WTC11 (cell line): ENCODE measurements at regions not wholly inside any gene's neighbourhood (a gene's known extent, or its start where the extent isn't known, plus 50 kb on each side); places are given as distances from the start of the nearest gene placed in this dataset.

Experiments
- ATAC-seq: fragments of 200-7000 bp; cut with Tn5 transposase; 2 replicates; pipeline ENCODE4 v1.10.0; 2021; ENCODE audit warnings: mild to moderate bottlenecking, moderate library complexity
- CTCF ChIA-PET: fragments of 300-600 bp; sonication (Branson Sonifier 250); formaldehyde crosslinking; loops from one replicate; lab custom pipeline; 2021; ENCODE audit warnings: antibody characterized with exemption; lab: Charles Lee
- POLR2A ChIA-PET: fragments of 350-600 bp; sonication (Branson Sonifier 250); formaldehyde crosslinking; loops from one replicate; lab custom pipeline; 2021; ENCODE audit warnings: antibody characterized with exemption; lab: Charles Lee
- DNase-seq: peaks from one replicate; pipeline ENCODE4 v3.0.0; 2021; ENCODE audit warnings: low spot score
- H3K27ac Mint-ChIP-seq: 2 replicates; pipeline ENCODE4 v1.8.0; 2021; ENCODE audit warnings: mixed read lengths
- H3K27me3 Mint-ChIP-seq: 2 replicates; pipeline ENCODE4 v1.8.0; 2021; ENCODE audit warnings: low read depth, mild to moderate bottlenecking, moderate library complexity, mixed read lengths
- H3K36me3 Mint-ChIP-seq: 2 replicates; pipeline ENCODE4 v1.8.0; 2021; ENCODE audit warnings: mixed read lengths
- H3K4me1 Mint-ChIP-seq: 2 replicates; pipeline ENCODE4 v1.8.0; 2022; ENCODE audit warnings: mixed read lengths
- H3K4me3 Mint-ChIP-seq: 2 replicates; pipeline ENCODE4 v1.8.0; 2021; ENCODE audit warnings: mild to moderate bottlenecking, moderate library complexity, mixed read lengths
- H3K9me3 Mint-ChIP-seq: 2 replicates; pipeline ENCODE4 v1.8.0; 2021; ENCODE audit warnings: mixed read lengths
- AR ChIP-seq: fragments of 250-450 bp; sonication (Bioruptor Pico); IDR thresholded peaks from 2 replicates; pipeline ENCODE4 v1.9.0; 2021; ENCODE audit warnings: mild to moderate bottlenecking
- ATF1 ChIP-seq: sonication (generic); formaldehyde crosslinking; IDR thresholded peaks from 2 replicates; pipeline ENCODE4 v1.8.1; 2023; ENCODE audit warnings: mild to moderate bottlenecking, moderate library complexity, missing genetic modification reagents
- EMX1 ChIP-seq: fragments of 250-450 bp; sonication (Bioruptor Pico); IDR thresholded peaks from 2 replicates; pipeline ENCODE4 v1.8.0; 2021; ENCODE audit warnings: mild to moderate bottlenecking
- ETV6 ChIP-seq: sonication (generic); formaldehyde crosslinking; IDR thresholded peaks from 2 replicates; pipeline ENCODE4 v1.8.1; 2022; ENCODE audit warnings: mild to moderate bottlenecking, missing genetic modification reagents
- GTF2I ChIP-seq: fragments of 250-450 bp; sonication (Bioruptor Pico); conservative IDR thresholded peaks from 2 replicates; pipeline ENCODE4 v1.4.0; 2021; ENCODE audit warnings: mild to moderate bottlenecking
- NR1H2 ChIP-seq: sonication (generic); formaldehyde crosslinking; IDR thresholded peaks from 2 replicates; pipeline ENCODE4 v1.9.0; 2021; ENCODE audit warnings: mild to moderate bottlenecking, moderate library complexity, missing genetic modification reagents
- NR3C1 ChIP-seq: sonication (generic); formaldehyde crosslinking; conservative IDR thresholded peaks from 2 replicates; pipeline ENCODE4 v1.8.1; 2023; ENCODE audit warnings: low read depth, mild to moderate bottlenecking, missing genetic modification reagents
- OVOL2 ChIP-seq: fragments of 250-450 bp; sonication (Bioruptor Pico); IDR thresholded peaks from 2 replicates; pipeline ENCODE4 v1.9.0; 2021; ENCODE audit warnings: mild to moderate bottlenecking, borderline replicate concordance
- PRDM15 ChIP-seq: sonication (generic); formaldehyde crosslinking; IDR thresholded peaks from 2 replicates; pipeline ENCODE4 v1.8.0; 2022; ENCODE audit warnings: missing genetic modification reagents
- TP53 ChIP-seq: sonication (generic); formaldehyde crosslinking; IDR thresholded peaks from 2 replicates; pipeline ENCODE4 v1.8.1; 2023; ENCODE audit warnings: mild to moderate bottlenecking, missing genetic modification reagents
- ZBTB43 ChIP-seq: sonication (generic); formaldehyde crosslinking; IDR thresholded peaks from 2 replicates; pipeline ENCODE4 v1.8.1; 2023; ENCODE audit warnings: mild to moderate bottlenecking, missing genetic modification reagents
- ZNF416 ChIP-seq: fragments of 250-450 bp; sonication (Bioruptor Pico); IDR thresholded peaks from 2 replicates; pipeline ENCODE4 v1.9.0; 2021; ENCODE audit warnings: mild to moderate bottlenecking, inconsistent platforms
- ZNF423 ChIP-seq: fragments of 250-450 bp; sonication (Bioruptor Pico); IDR thresholded peaks from 2 replicates; pipeline ENCODE4 v2.1.2; 2022; ENCODE audit warnings: mild to moderate bottlenecking, moderate library complexity
- ZSCAN18 ChIP-seq: fragments of 250-450 bp; sonication (Bioruptor Pico); IDR thresholded peaks from 2 replicates; pipeline ENCODE4 v2.1.2; 2022; ENCODE audit warnings: mild to moderate bottlenecking, moderate library complexity
- TF ChIP-seq, protein P1 (sequence below): sonication (generic); formaldehyde crosslinking; IDR thresholded peaks from 2 replicates; pipeline ENCODE4 v1.8.1; 2022; ENCODE audit warnings: mild to moderate bottlenecking, moderate library complexity, missing genetic modification reagents

DNA sequence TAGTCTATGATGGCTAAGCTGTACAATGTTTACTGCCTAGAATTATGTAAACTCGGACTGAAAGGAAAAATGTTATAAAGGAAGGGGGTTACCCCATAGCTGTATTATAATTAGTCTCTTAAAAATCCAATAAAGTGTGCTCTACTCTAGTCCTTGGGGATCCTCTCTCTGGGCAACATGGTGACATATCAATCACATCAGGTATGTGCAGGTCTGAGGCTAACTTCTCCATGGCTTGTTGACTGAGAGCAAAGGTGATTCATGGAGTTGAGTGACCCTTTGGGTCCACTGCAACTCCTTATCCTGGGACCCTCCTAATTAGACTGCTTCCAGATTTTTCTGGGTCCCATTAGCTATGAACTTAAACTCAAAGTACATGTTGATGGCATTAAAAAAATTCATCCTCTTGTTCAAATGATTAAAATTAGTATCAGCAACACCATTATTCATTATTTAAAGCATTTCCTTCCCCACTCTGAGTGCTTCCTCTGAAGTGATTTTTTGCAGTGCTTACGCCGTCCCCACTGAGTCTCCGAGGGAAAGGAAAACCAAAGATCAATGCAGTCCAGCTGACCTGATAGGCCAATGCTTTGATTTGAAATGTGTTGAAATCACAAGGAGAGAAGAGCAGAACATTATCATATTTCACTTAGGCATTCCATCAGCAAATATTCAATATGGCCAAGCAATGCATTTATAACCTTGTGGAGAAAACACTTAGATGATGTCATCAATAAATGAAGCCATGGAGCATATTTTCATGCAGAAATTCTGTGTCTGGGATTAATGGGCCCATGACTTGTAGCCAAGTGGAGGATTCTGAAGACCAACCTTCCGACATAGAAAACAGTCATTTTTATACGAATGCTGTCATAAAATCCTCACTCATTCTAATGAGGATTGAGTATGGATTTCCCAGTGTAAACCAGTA, 161.7 kb upstream of the CRBN start (continued):
- TF ChIP-seq PRDM15 (CRISPR knock-in tag), result no peak
- no peak for TF ChIP-seq ZNF416 (CRISPR knock-in tag)
- TF ChIP-seq ZSCAN18 (CRISPR knock-in tag), result no peak
- TF ChIP-seq ATF1 (CRISPR knock-in tag), result no peak
- TF ChIP-seq ETV6, result no peak

DNA sequence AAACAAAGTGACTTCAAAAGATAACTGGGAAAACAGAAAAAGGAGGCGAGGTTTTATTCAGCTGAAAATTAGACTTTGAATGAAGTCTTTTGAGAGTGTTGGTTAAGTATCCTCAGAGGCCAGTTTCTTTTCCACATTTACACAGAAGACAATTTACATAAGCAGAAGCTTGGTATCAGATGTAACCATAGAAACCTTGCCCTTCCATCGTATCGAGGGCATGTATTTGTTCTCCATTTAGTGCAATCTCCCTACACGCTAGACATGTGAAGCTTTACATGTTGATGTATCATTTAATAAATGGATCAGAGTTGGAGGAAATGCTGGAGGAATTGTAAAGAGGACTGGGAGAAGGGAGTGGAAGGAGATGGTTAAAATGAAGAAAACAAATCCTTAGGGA, 161.0 kb upstream of the CRBN start:
- Mint-ChIP-seq H3K36me3 (peaks cover 30% of the 10 kb centered on the region), H3K9me3 (peaks cover 56% of the 10 kb centered on the region)
- ATAC-seq, result no peak
- POLR2A ChIA-PET, result no interaction called here
- TF ChIP-seq NR1H2 (CRISPR knock-in tag) (no peak), ETV6 (no peak), PRDM15 (CRISPR knock-in tag) (no peak), OVOL2 (CRISPR knock-in tag) (no peak), EMX1 (no peak), AR (CRISPR knock-in tag) (no peak), NR3C1 (CRISPR knock-in tag) (no peak), GTF2I (CRISPR knock-in tag) (no peak), TP53 (CRISPR knock-in tag) (no peak), ZBTB43 (CRISPR knock-in tag) (no peak), ZNF423 (CRISPR knock-in tag) (no peak)
- TF ChIP-seq, protein P1, sequence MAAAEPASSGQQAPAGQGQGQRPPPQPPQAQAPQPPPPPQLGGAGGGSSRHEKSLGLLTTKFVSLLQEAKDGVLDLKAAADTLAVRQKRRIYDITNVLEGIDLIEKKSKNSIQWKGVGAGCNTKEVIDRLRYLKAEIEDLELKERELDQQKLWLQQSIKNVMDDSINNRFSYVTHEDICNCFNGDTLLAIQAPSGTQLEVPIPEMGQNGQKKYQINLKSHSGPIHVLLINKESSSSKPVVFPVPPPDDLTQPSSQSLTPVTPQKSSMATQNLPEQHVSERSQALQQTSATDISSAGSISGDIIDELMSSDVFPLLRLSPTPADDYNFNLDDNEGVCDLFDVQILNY, result no peak
- TF ChIP-seq, all 79 proteins: peak for 0
- H3K4me1 Mint-ChIP-seq, result peaks cover 13% of the 10 kb centered on the region
- no peak overlapping the region for H3K27ac Mint-ChIP-seq
- CTCF ChIA-PET, result no interaction called here
- DNase-seq, result no peak
- no peak overlapping the region for H3K4me3 Mint-ChIP-seq
- peaks cover 5% of the 10 kb centered on the region for H3K27me3 Mint-ChIP-seq
